ENCODE measurements at regions not wholly inside any gene's neighbourhood (a gene's known extent, or its start where the extent isn't known, plus 50 kb on each side); places are given as distances from the start of the nearest gene placed in this dataset.

- no peaks in the 10 kb centered on the region for H3K9me3 ChIP-seq (ENCODE audit: low read length)
- H3K4me3 ChIP-seq (ENCODE audit: low read length), result no peak overlapping the region
- no peaks in the 10 kb centered on the region for H4K20me1 ChIP-seq (ENCODE audit: insufficient read depth)
- H3K4me2 ChIP-seq (ENCODE audit: low read length), result no peak overlapping the region
- H3K9ac ChIP-seq (ENCODE audit: low read length), result no peak overlapping the region
- H3K9me2 ChIP-seq (ENCODE audit: insufficient read depth, low read length), result no peaks in the 10 kb centered on the region
- H3K27me3 ChIP-seq (ENCODE audit: insufficient read depth, low read depth, low read length), result no peaks in the 10 kb centered on the region
- no peaks in the 10 kb centered on the region for H3K36me3 ChIP-seq (ENCODE audit: insufficient read depth, low read length)
- H2AFZ ChIP-seq (ENCODE audit: low read depth, low read length), result no peak overlapping the region
- TF ChIP-seq RAD21 (conservative IDR thresholded peaks at IDR 0.05) (no peak), MXI1 (conservative IDR thresholded peaks at IDR 0.05; ENCODE audit: poor library complexity, severe bottlenecking) (no peak), SMC3 (conservative IDR thresholded peaks at IDR 0.05; ENCODE audit: poor library complexity) (no peak), REST (IDR thresholded peaks at IDR 0.05; ENCODE audit: borderline replicate concordance) (no peak)
- TF ChIP-seq, protein P1, sequence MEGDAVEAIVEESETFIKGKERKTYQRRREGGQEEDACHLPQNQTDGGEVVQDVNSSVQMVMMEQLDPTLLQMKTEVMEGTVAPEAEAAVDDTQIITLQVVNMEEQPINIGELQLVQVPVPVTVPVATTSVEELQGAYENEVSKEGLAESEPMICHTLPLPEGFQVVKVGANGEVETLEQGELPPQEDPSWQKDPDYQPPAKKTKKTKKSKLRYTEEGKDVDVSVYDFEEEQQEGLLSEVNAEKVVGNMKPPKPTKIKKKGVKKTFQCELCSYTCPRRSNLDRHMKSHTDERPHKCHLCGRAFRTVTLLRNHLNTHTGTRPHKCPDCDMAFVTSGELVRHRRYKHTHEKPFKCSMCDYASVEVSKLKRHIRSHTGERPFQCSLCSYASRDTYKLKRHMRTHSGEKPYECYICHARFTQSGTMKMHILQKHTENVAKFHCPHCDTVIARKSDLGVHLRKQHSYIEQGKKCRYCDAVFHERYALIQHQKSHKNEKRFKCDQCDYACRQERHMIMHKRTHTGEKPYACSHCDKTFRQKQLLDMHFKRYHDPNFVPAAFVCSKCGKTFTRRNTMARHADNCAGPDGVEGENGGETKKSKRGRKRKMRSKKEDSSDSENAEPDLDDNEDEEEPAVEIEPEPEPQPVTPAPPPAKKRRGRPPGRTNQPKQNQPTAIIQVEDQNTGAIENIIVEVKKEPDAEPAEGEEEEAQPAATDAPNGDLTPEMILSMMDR (IDR thresholded peaks at IDR 0.05; ENCODE audit: poor library complexity, severe bottlenecking), result no peak
- H3F3A ChIP-seq (ENCODE audit: insufficient read depth, low read length, poor library complexity, severe bottlenecking), result no peaks in the 10 kb centered on the region
- H3K79me2 ChIP-seq (replicated peaks; ENCODE audit: insufficient read depth, low read length), result no peaks in the 10 kb centered on the region
- H3K27ac ChIP-seq (ENCODE audit: low read length), result no peak overlapping the region
These were observed 251.0 kb downstream of the CDH11 start for GRCh38 chr16:64870859-64871258.

DNA sequence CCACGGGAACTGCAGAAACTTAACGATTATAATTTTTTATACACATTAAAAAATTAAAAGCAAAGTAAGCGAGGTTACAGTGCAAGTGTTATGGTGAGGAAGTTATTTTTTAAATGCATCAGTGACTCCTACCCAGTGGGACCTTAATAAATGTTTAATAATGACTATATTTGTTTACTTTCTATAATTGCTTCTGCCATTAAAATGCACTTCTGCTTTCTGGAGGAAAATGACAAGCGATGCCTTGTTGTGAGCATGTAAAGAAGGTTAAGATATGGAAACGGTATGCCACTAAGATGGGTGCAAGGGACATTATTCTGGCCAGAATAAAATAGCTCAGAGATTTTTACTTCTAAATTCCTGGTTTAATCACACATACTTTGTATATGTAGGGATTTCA is 252.1 kb downstream of the CDH11 start:
- no peaks in the 10 kb centered on the region for H3K36me3 ChIP-seq (ENCODE audit: insufficient read depth, low read length)
- H3K9ac ChIP-seq (ENCODE audit: low read length), result no peak overlapping the region
- no peak overlapping the region for H3K4me2 ChIP-seq (ENCODE audit: low read length)
- H3K27ac ChIP-seq (ENCODE audit: low read length), result no peak overlapping the region
- H4K20me1 ChIP-seq (ENCODE audit: insufficient read depth), result no peaks in the 10 kb centered on the region
- TF ChIP-seq EP300 (conservative IDR thresholded peaks at IDR 0.05; ENCODE audit: poor library complexity, severe bottlenecking), result no peak
- TF ChIP-seq MXI1 (conservative IDR thresholded peaks at IDR 0.05; ENCODE audit: poor library complexity, severe bottlenecking), result no peak
- TF ChIP-seq, protein P1 (IDR thresholded peaks at IDR 0.05; ENCODE audit: poor library complexity, severe bottlenecking), result no peak
- TF ChIP-seq TAF1 (IDR thresholded peaks at IDR 0.05; ENCODE audit: low read depth), result no peak
- TF ChIP-seq REST (IDR thresholded peaks at IDR 0.05; ENCODE audit: borderline replicate concordance), result no peak
- TF ChIP-seq RAD21 (conservative IDR thresholded peaks at IDR 0.05), result no peak
- TF ChIP-seq POLR2AphosphoS5 (IDR thresholded peaks at IDR 0.05), result no peak
- no peak for TF ChIP-seq EZH2 (IDR thresholded peaks at IDR 0.05; ENCODE audit: borderline replicate concordance, insufficient read depth, low read length, poor library complexity, severe bottlenecking)
- no peak for TF ChIP-seq SMC3 (conservative IDR thresholded peaks at IDR 0.05; ENCODE audit: poor library complexity)
- H3K9me3 ChIP-seq (ENCODE audit: low read length), result no peaks in the 10 kb centered on the region
- no peak overlapping the region for H3K4me3 ChIP-seq (ENCODE audit: low read length)
- H3K27me3 ChIP-seq (ENCODE audit: insufficient read depth, low read depth, low read length), result no peaks in the 10 kb centered on the region
- H3F3A ChIP-seq (ENCODE audit: insufficient read depth, low read length, poor library complexity, severe bottlenecking), result no peaks in the 10 kb centered on the region
- H3K79me2 ChIP-seq (replicated peaks; ENCODE audit: insufficient read depth, low read length), result no peaks in the 10 kb centered on the region
- no peak overlapping the region for H2AFZ ChIP-seq (ENCODE audit: low read depth, low read length)
- H3K9me2 ChIP-seq (ENCODE audit: insufficient read depth, low read length), result no peaks in the 10 kb centered on the region
